Fibroblast of mammary gland (primary cell): ENCODE measurements at regions not wholly inside any gene's neighbourhood (a gene's known extent, or its start where the extent isn't known, plus 50 kb on each side); places are given as distances from the start of the nearest gene placed in this dataset.

ENCODE experiments used
- DNase-seq: peaks from one replicate; pipeline ENCODE4 v3.0.0-alpha.2; 2010; ENCODE audit warnings: low read depth
- H3K4me3 ChIP-seq: 2 replicates; pipeline ENCODE4 v1.5.1; 2011; ENCODE audit warnings: low read depth, mild to moderate bottlenecking, low read length, moderate library complexity; ENCODE audit not compliant: control insufficient read depth
- CTCF ChIP-seq: conservative IDR thresholded peaks from 2 replicates; pipeline ENCODE4 v1.5.1; 2011; ENCODE audit warnings: low read depth, low read length, inconsistent platforms; ENCODE audit not compliant: control insufficient read depth, insufficient read depth

DNA sequence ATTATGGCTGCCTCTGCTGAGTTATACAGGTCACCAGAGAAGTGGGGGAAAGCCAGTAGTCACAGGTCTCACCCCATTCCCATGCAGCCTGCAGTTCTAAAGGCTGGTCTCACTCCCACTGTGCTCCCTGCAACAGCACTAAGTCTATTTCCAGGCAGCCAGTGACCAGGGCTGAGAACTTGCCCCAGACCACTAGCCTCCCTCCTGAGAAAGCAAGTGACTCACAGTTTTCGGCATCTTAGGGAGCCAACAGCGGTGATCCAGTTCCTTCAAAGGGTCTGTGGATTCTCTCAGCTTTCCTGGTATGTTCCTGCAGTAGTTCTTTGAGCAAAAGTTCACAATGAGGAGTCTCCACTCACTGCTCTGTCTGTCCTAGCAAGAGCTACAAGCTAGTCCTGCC, 329.6 kb upstream of the MAP2 start:
- DNase-seq = no peak
- no peak overlapping the region for H3K4me3 ChIP-seq
- no peak for TF ChIP-seq CTCF

DNA sequence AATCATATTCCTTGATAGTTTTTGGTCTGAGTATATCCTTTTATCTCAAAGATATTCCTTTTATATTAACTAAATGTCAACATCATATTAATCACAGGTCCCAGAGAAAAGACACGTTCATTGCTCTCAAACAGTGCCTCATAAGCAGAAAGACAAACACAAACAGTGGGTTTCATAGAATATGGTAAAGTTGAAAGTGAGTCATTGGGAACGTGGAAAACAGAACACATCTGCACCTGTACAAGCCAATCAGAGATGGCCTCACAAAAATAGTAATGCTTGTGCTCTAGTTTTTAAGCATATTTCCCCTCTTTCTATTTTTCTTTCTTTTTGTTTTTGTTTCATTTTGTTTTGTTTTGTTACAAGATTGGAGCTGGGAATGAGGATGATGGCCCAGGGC, 328.4 kb upstream of the MAP2 start:
- no peak for TF ChIP-seq CTCF
- DNase-seq = no peak
- no peak overlapping the region for H3K4me3 ChIP-seq

- no peak for TF ChIP-seq CTCF
- H3K4me3 ChIP-seq = no peak overlapping the region
- DNase-seq = no peak
Observed at GRCh38 chr2:209097168-209097567, 326.7 kb upstream of the MAP2 start.

DNA sequence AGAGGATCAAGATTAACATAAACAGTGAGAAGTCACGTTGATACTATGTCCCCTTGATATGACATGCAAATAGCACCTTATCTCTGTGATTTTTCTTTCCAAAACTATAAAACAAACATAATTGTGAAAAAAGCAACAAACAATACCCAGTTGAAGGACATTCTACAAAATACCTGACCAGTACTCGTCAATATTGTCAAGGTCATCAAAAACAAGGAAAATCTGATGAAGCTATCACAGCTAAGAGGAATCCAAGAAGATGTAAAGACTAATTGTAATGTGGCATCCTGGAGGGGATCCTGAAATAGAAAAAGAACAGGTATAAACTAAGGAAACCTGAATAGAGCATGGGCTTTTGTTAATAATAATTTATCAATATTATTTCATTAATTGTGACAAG, 321.5 kb upstream of the MAP2 start:
- no peak for DNase-seq
- no peak for TF ChIP-seq CTCF
- H3K4me3 ChIP-seq = no peak overlapping the region

DNA sequence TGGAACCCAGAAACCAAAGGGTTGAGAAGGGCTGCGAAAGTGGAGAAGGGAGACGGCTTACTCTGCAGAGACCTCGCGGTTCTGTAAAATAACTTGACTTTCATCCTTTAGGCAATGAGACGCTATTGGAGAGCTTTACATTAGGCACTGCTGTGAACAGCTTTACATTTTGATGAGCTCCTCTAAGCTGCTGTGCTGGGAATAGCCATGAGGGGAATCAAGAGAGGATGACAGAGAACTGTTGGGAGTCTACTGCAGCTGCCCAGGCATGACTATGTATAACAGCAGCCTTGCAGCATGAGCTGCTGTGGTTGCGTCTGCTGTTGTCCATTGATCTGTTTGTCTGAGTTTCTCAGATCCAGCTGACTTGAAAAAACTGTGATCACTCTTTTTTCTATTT, 310.8 kb upstream of the MAP2 start:
- H3K4me3 ChIP-seq = no peak overlapping the region

DNA sequence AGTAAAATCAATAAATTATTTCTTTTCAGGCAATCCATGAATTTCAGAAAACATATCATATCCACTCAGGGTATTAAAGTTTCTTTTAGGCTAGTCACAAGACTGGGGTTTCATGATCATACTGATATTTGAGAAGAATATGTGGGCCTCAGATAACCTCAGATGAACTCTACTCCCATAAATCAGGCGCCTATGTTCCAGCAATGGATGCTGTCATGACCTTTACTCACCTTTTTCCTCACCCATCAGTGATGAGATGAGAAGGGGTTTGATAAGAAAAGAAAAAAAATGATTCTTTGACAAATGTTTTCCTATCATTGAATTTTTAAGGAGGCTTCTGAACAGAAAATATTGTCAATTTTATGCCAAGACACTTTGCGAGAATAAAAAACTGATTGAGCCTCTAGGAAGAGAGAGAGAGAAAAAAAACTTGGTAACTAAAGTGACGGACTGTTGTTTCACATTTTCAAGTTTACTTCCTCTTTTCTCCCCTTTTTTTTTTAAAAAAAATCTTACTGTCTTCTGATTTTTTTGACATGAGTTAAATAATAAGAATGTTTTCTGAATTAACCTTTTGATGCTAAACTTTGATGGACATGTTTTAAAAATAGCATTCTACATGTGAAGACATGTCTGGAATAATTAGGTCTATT, 309.1 kb upstream of the MAP2 start:
- DNase-seq = no peak
- no peak for TF ChIP-seq CTCF
- H3K4me3 ChIP-seq = no peak overlapping the region

More for the DNA sequence above, 310.8 kb upstream of the MAP2 start:
- no peak for TF ChIP-seq CTCF
- no peak for DNase-seq

GRCh38 chr2:209121691-209122090, 302.2 kb upstream of the MAP2 start:
- no peak overlapping the region for H3K4me3 ChIP-seq
- TF ChIP-seq CTCF = no peak
- DNase-seq = no peak
